Caco-2 (cell line): ENCODE measurements at regions not wholly inside any gene's neighbourhood (a gene's known extent, or its start where the extent isn't known, plus 50 kb on each side); places are given as distances from the start of the nearest gene placed in this dataset.

ENCODE experiments used
- BruUV-seq: library from RNA; stranded (reverse); fragments of 400-500 nt; replicated peaks from 2 replicates; lab custom pipeline; 2021; lab: Mats Ljungman, UMichigan
- CTCF ChIA-PET: fragments of 300-600 bp; sonication (Branson Sonifier 250); formaldehyde crosslinking; loops from one replicate; lab custom pipeline; 2022; ENCODE audit warnings: antibody characterized with exemption; lab: Charles Lee
- POLR2A ChIA-PET: fragments of 300-600 bp; sonication (Branson Sonifier 250); formaldehyde crosslinking; loops from one replicate; lab custom pipeline; 2022; ENCODE audit warnings: antibody characterized with exemption; lab: Charles Lee
- DNase-seq, 2 experiments: peaks; one replicate each; pipeline versions ENCODE4 v3.0.0 to v3.0.0-alpha.2; 2020 to 2022
- H3K27me3 ChIP-seq: replicated peaks from 2 replicates; pipeline ENCODE4 v1.6.0; 2011; ENCODE audit warnings: low read length; ENCODE audit not compliant: control insufficient read depth, insufficient read depth
- H3K36me3 ChIP-seq: 2 replicates; pipeline ENCODE4 v1.5.1; 2011; ENCODE audit warnings: low read length; ENCODE audit not compliant: control insufficient read depth, insufficient read depth
- H3K4me1 ChIP-seq: fragments of 250-450 bp; sonication (Bioruptor Pico); 2 replicates; pipeline ENCODE4 v1.5.1; 2020; ENCODE audit warnings: mild to moderate bottlenecking
- H3K4me3 ChIP-seq: 2 replicates; pipeline ENCODE4 v1.5.1; 2011; ENCODE audit warnings: low read depth, mild to moderate bottlenecking, control low read depth, low read length
- H3K9me3 ChIP-seq: fragments of 250-450 bp; sonication (Bioruptor Pico); 2 replicates; pipeline ENCODE4 v1.5.1; 2020; ENCODE audit warnings: mild to moderate bottlenecking, moderate library complexity
- H3K27ac Mint-ChIP-seq: one replicate; pipeline ENCODE4 v1.8.0; 2022; ENCODE audit warnings: mixed read lengths; ENCODE audit not compliant: unreplicated experiment
- H3K27me3 Mint-ChIP-seq: one replicate; pipeline ENCODE4 v1.8.0; 2022; ENCODE audit warnings: mixed read lengths; ENCODE audit not compliant: insufficient read depth, unreplicated experiment
- H3K36me3 Mint-ChIP-seq: one replicate; pipeline ENCODE4 v1.8.0; 2022; ENCODE audit warnings: mild to moderate bottlenecking, mixed read lengths; ENCODE audit not compliant: insufficient read depth, unreplicated experiment
- H3K4me1 Mint-ChIP-seq: one replicate; pipeline ENCODE4 v1.8.0; 2022; ENCODE audit warnings: low read depth, mixed read lengths; ENCODE audit not compliant: unreplicated experiment
- H3K4me3 Mint-ChIP-seq: one replicate; pipeline ENCODE4 v1.8.0; 2022; ENCODE audit warnings: mild to moderate bottlenecking, moderate library complexity, mixed read lengths; ENCODE audit not compliant: unreplicated experiment
- H3K9me3 Mint-ChIP-seq: one replicate; pipeline ENCODE4 v1.8.0; 2022; ENCODE audit warnings: mixed read lengths; ENCODE audit not compliant: unreplicated experiment
- CTCF ChIP-seq, 2 experiments: fragments of 200-600 bp in 1 of 2; IDR thresholded peaks; 1 replicate in 1 of 2; 2 replicates in 1 of 2; pipeline versions ENCODE4 v1.5.1 to v1.8.0; 2011 to 2022; ENCODE audit warnings: antibody characterized with exemption in 1 of 2, control low read depth in 1 of 2, inconsistent platforms in 1 of 2, low read depth in 1 of 2, low read length in 1 of 2, mild to moderate bottlenecking in 1 of 2, moderate library complexity in 1 of 2; ENCODE audit not compliant: insufficient read depth in 1 of 2, severe bottlenecking in 1 of 2, unreplicated experiment in 1 of 2
- intact Hi-C: fragments of 100-400 bp; cut with micrococcal nuclease; formaldehyde crosslinking; loops from one replicate; pipeline ENCODE4 v1.10.0; 2022; ENCODE audit not compliant: unreplicated experiment

DNA sequence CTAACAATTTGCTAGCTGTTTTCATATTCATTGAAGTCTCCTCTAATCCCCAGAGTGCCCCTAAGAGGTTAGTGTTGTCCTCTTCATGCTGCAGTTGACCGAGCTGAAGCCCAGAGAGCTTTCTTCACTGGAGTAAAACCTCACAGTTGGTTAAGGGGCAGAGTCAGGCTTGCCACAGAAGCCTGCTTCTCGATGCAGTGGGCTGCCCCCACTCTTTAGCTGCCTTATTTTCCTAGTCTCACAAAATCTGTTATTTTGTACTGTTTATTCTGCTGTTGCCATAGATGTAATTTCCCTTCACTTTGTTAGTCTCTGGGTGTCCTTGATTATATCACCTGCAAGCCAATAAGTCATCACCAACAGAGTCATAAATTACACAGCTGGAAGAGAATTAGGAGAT, 56.3 kb upstream of the ZPBP start:
- H3K36me3 ChIP-seq = no peaks in the 10 kb centered on the region
- no peaks in the 10 kb centered on the region for H3K4me1 Mint-ChIP-seq
- POLR2A ChIA-PET = no interaction called here
- H3K27me3 ChIP-seq = no peaks in the 10 kb centered on the region
- no peak for TF ChIP-seq CTCF (IDR thresholded peaks at IDR 0.05; ENCODE audit: insufficient read depth in 1 of 2, low read depth in 1 of 2, low read length in 1 of 2, severe bottlenecking in 1 of 2, unreplicated experiment in 1 of 2)
- no peaks in the 10 kb centered on the region for H3K9me3 ChIP-seq
- H3K9me3 Mint-ChIP-seq = no peaks in the 10 kb centered on the region
- intact Hi-C loops = no loop called here
- H3K4me1 ChIP-seq = no peaks in the 10 kb centered on the region
- BruUV-seq = no TSS peak
- CTCF ChIA-PET = no interaction called here
- peaks cover 12% of the 10 kb centered on the region for H3K27me3 Mint-ChIP-seq
- H3K4me3 ChIP-seq = no peak overlapping the region
- no peak overlapping the region for H3K4me3 Mint-ChIP-seq
- H3K27ac Mint-ChIP-seq = no peak overlapping the region
- DNase-seq = no peak
- H3K36me3 Mint-ChIP-seq = no peaks in the 10 kb centered on the region

GRCh38 chr7:50147951-50148808, 55.1 kb upstream of the ZPBP start:
- CTCF ChIA-PET = no interaction called here
- no peaks in the 10 kb centered on the region for H3K4me1 Mint-ChIP-seq
- H3K36me3 ChIP-seq = no peaks in the 10 kb centered on the region
- H3K4me1 ChIP-seq = no peaks in the 10 kb centered on the region
- peaks cover 10% of the 10 kb centered on the region for H3K27me3 Mint-ChIP-seq
- no peak overlapping the region for H3K4me3 ChIP-seq
- no peaks in the 10 kb centered on the region for H3K27me3 ChIP-seq
- H3K4me3 Mint-ChIP-seq = no peak overlapping the region
- no peak for TF ChIP-seq CTCF (IDR thresholded peaks at IDR 0.05; ENCODE audit: insufficient read depth in 1 of 2, low read depth in 1 of 2, low read length in 1 of 2, severe bottlenecking in 1 of 2, unreplicated experiment in 1 of 2)
- no peaks in the 10 kb centered on the region for H3K36me3 Mint-ChIP-seq
- no peak overlapping the region for H3K27ac Mint-ChIP-seq
- no TSS peak for BruUV-seq
- POLR2A ChIA-PET = no interaction called here
- intact Hi-C loops = no loop called here
- DNase-seq = no peak
- H3K9me3 Mint-ChIP-seq = no peaks in the 10 kb centered on the region
- no peaks in the 10 kb centered on the region for H3K9me3 ChIP-seq

DNA sequence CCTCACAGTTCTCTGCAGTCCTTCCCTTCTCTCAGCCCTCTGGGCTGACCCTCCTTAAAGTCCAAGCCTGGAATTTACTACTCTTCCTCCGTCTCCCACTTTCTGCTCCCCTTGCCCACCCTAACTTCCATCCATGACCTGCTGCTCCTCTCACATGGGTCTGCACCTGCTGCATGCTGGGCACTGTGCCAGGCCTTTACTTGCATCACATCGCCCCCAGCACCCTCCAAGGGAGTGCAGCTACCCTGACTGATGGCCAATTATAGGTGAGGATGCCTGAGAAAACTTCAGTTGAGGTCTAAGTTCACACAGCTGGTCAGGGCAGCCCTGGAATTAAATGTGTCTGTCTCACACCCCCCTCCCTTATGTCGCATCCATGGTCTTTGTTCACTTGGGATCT, 53.6 kb upstream of the ZPBP start:
- TF ChIP-seq CTCF (IDR thresholded peaks at IDR 0.05; ENCODE audit: insufficient read depth in 1 of 2, low read depth in 1 of 2, low read length in 1 of 2, severe bottlenecking in 1 of 2, unreplicated experiment in 1 of 2) = no peak
- no TSS peak for BruUV-seq
- Mint-ChIP-seq H3K27me3 (peaks cover 10% of the 10 kb centered on the region), H3K9me3 (no peaks in the 10 kb centered on the region), H3K4me1 (no peaks in the 10 kb centered on the region), H3K36me3 (no peaks in the 10 kb centered on the region), H3K4me3 (no peak overlapping the region), H3K27ac (no peak overlapping the region)
- ChIA-PET CTCF (no interaction called here), POLR2A (no interaction called here)
- H3K36me3 ChIP-seq = no peaks in the 10 kb centered on the region
- H3K27me3 ChIP-seq = no peaks in the 10 kb centered on the region
- no peak overlapping the region for H3K4me3 ChIP-seq
- no peaks in the 10 kb centered on the region for H3K9me3 ChIP-seq
- no peaks in the 10 kb centered on the region for H3K4me1 ChIP-seq
- intact Hi-C loops = no loop called here
- no peak for DNase-seq
